CD8-positive, alpha-beta memory T cell (primary cell): ENCODE measurements at regions not wholly inside any gene's neighbourhood (a gene's known extent, or its start where the extent isn't known, plus 50 kb on each side); places are given as distances from the start of the nearest gene placed in this dataset.

Experiments used
- CTCF ChIA-PET: fragments of 350-600 bp; sonication (Branson Sonifier 250); formaldehyde crosslinking; loops from one replicate; lab custom pipeline; 2021; ENCODE audit warnings: antibody characterized with exemption; lab: Charles Lee
- POLR2A ChIA-PET: fragments of 350-600 bp; sonication (Branson Sonifier 250); formaldehyde crosslinking; loops from one replicate; lab custom pipeline; 2021; ENCODE audit warnings: antibody characterized with exemption; lab: Charles Lee
- DNase-seq, 5 donors: peaks; one replicate each; pipeline versions ENCODE4 v3.0.0 to v3.0.0-alpha.2; 2020 to 2022; ENCODE audit warnings: mixed read lengths in 1 of 5
- H3K27ac ChIP-seq: one replicate; pipeline ENCODE4 v1.7.0; 2013; ENCODE audit warnings: low read depth, mild to moderate bottlenecking, low read length, moderate library complexity
- H3K27me3 ChIP-seq: 2 replicates; pipeline ENCODE4 v1.7.0; 2013; ENCODE audit warnings: low read length, mild to moderate bottlenecking; ENCODE audit not compliant: insufficient read depth, poor library complexity, severe bottlenecking
- H3K36me3 ChIP-seq: 2 replicates; pipeline ENCODE4 v1.7.0; 2013; ENCODE audit warnings: mild to moderate bottlenecking, low read length, moderate library complexity; ENCODE audit not compliant: insufficient read depth
- H3K4me1 ChIP-seq: 2 replicates; pipeline ENCODE4 v1.7.0; 2013; ENCODE audit warnings: mild to moderate bottlenecking, low read length, moderate library complexity; ENCODE audit not compliant: insufficient read depth
- H3K4me3 ChIP-seq: 2 replicates; pipeline ENCODE4 v1.7.0; 2013; ENCODE audit warnings: mild to moderate bottlenecking, low read length
- H3K9me3 ChIP-seq: 2 replicates; pipeline ENCODE4 v1.7.0; 2013; ENCODE audit warnings: mild to moderate bottlenecking, low read length
- H3K27ac Mint-ChIP-seq, 8 donors: one replicate each; pipeline ENCODE4 v1.8.0; 2020 to 2021; ENCODE audit warnings: mixed read lengths in 8 of 8, mild to moderate bottlenecking in 6 of 8, inconsistent platforms in 3 of 8, moderate library complexity in 3 of 8
- H3K27me3 Mint-ChIP-seq, 2 donors: one replicate each; pipeline ENCODE4 v1.8.0; 2020 to 2021; ENCODE audit warnings: mixed read lengths in 2 of 2, mild to moderate bottlenecking in 1 of 2, moderate library complexity in 1 of 2
- H3K36me3 Mint-ChIP-seq, 3 donors: one replicate each; pipeline ENCODE4 v1.8.0; 2020 to 2021; ENCODE audit warnings: mixed read lengths in 3 of 3, inconsistent platforms in 1 of 3, mild to moderate bottlenecking in 1 of 3
- H3K4me1 Mint-ChIP-seq, 3 donors: one replicate each; pipeline ENCODE4 v1.8.0; 2020 to 2021; ENCODE audit warnings: mixed read lengths in 3 of 3, inconsistent platforms in 1 of 3, mild to moderate bottlenecking in 1 of 3
- H3K4me3 Mint-ChIP-seq, 7 donors: one replicate each; pipeline ENCODE4 v1.8.0; 2020 to 2021; ENCODE audit warnings: mixed read lengths in 7 of 7, mild to moderate bottlenecking in 6 of 7, moderate library complexity in 4 of 7, inconsistent platforms in 2 of 7
- H3K9me3 Mint-ChIP-seq, 5 donors: one replicate each; pipeline ENCODE4 v1.8.0; 2020 to 2022; ENCODE audit warnings: mixed read lengths in 5 of 5, mild to moderate bottlenecking in 3 of 5, moderate library complexity in 2 of 5, inconsistent platforms in 1 of 5

DNA sequence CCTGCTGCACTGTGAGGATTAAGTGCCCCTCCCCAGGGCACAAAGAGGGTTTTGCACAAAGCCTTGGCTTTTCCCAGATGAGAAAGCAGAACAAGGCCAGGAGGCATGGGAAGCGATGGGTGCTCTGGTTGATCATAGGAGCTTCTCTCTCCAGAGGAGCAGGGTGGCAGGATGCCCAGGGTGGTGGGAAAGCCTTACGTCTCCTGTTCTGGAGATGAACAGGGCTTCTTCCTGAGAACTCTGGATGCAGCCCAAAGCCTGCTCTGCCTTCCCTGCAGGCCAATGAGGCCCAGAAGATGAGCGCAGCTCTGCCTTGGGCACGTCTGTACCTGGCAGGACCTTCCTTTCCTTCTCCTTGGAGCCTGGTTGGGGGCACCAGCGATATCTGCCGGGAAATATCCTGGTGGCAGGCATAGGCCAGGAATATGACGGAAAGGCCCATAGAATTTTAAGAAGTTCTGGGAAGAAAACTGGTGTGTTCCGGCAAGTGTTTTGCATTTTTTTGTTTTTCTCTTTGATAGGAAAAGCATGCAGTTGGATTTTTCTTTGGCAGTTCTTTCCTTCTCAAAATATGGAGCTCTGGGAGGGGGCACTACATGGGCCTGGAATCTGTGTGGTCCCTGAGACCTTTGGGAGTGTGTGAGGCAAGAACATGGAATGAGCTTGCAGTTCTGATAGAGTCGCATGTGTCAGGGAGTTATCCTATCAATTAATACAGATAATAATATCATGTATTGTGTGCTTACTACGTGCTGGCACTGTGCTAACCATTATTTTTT is 253.2 kb upstream of the KLF4 start:
- POLR2A ChIA-PET: no interaction called here
- no peak overlapping the region for H3K27ac Mint-ChIP-seq

GRCh38 chr9:107740088-107740980 is 250.8 kb upstream of the KLF4 start:
- no peak for DNase-seq
- Mint-ChIP-seq H3K27ac (no peak overlapping the region), H3K9me3 (peaks cover 0 to 4% (median 2%) of the 10 kb centered on the region in 5 donors), H3K36me3 (no peaks in the 10 kb centered on the region), H3K4me3 (no peak overlapping the region), H3K27me3 (peaks cover 0 to 1% of the 10 kb centered on the region in 2 donors), H3K4me1 (no peaks in the 10 kb centered on the region)
- no peak overlapping the region for H3K4me3 ChIP-seq
- ChIA-PET POLR2A (no interaction called here), CTCF (no interaction called here)
- H3K4me1 ChIP-seq: no peaks in the 10 kb centered on the region
- no peaks in the 10 kb centered on the region for H3K9me3 ChIP-seq
- no peak overlapping the region for H3K27ac ChIP-seq
- no peaks in the 10 kb centered on the region for H3K36me3 ChIP-seq
- H3K27me3 ChIP-seq: no peaks in the 10 kb centered on the region

More for the DNA sequence above, 253.2 kb upstream of the KLF4 start:
- H3K36me3 Mint-ChIP-seq: no peaks in the 10 kb centered on the region
- Histone ChIP-seq H3K36me3 (no peaks in the 10 kb centered on the region), H3K27me3 (no peaks in the 10 kb centered on the region), H3K27ac (no peak overlapping the region), H3K4me3 (no peak overlapping the region), H3K9me3 (no peaks in the 10 kb centered on the region), H3K4me1 (no peaks in the 10 kb centered on the region)
- H3K27me3 Mint-ChIP-seq: peaks cover 0 to 3% of the 10 kb centered on the region in 2 donors
- no peak for DNase-seq
- no peak overlapping the region for H3K4me3 Mint-ChIP-seq
- H3K4me1 Mint-ChIP-seq: no peaks in the 10 kb centered on the region
- peaks cover 0 to 5% (median 2%) of the 10 kb centered on the region in 5 donors for H3K9me3 Mint-ChIP-seq
- CTCF ChIA-PET: no interaction called here

DNA sequence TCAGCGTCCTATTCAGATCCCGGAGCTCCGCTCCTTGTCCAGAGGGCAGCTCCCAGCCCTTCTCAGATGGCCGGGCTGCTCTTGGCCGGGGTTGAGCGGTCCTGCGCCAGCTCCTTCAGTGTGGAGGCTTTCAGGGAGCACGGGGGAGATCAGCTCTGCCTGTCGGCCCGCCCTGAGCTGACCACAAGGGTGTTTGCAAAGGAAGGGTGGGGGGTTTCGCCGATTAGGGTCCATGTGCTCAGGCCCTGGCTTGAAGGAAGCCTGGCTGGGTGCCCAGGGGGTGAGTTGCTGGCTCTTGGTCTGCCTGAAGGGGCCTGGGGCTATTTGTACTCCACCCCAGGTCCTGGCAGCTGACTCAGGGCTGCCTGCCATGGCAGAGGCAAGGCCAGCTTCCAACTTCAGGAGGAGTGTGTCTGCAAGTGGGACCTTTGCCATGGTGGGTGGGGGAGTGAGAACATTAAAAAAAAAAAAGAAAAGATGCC is 250.1 kb upstream of the KLF4 start:
- Histone ChIP-seq H3K27me3 (no peaks in the 10 kb centered on the region), H3K4me3 (no peak overlapping the region), H3K4me1 (no peaks in the 10 kb centered on the region), H3K27ac (no peak overlapping the region), H3K36me3 (no peaks in the 10 kb centered on the region), H3K9me3 (no peaks in the 10 kb centered on the region)
- DNase-seq: no peak
- CTCF ChIA-PET: no interaction called here
- H3K27me3 Mint-ChIP-seq: peaks cover 0 to 1% of the 10 kb centered on the region in 2 donors
- H3K36me3 Mint-ChIP-seq: no peaks in the 10 kb centered on the region
- no peak overlapping the region for H3K4me3 Mint-ChIP-seq
- H3K27ac Mint-ChIP-seq: no peak overlapping the region
- no peaks in the 10 kb centered on the region for H3K4me1 Mint-ChIP-seq
- POLR2A ChIA-PET: no interaction called here
- H3K9me3 Mint-ChIP-seq: peaks cover 0 to 4% (median 0%) of the 10 kb centered on the region in 5 donors

DNA sequence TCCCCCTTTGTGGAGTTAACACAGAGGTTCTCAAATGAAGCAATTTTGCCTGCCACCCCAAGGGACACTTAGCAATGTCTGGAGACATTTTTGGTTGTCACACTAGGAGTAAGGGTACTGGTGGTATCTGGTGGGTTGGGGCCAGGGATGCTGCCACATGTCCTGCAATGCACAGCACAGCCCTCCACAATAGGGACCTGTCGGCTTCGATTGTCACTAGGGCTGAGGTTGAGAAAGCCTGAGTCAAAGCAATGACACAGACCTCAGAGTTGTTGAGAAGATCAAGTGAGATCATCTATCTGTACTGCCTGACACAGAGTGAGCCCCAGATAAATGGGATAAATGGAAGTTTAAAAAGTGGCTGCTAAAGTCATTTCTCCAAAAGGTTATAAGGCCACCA is 249.2 kb upstream of the KLF4 start:
- H3K4me3 ChIP-seq: no peak overlapping the region
- Mint-ChIP-seq H3K4me1 (no peaks in the 10 kb centered on the region), H3K4me3 (no peak overlapping the region), H3K27ac (no peak overlapping the region), H3K36me3 (no peaks in the 10 kb centered on the region), H3K27me3 (peaks cover 0 to 1% of the 10 kb centered on the region in 2 donors), H3K9me3 (peaks cover 0 to 4% (median 0%) of the 10 kb centered on the region in 5 donors)
- no peaks in the 10 kb centered on the region for H3K27me3 ChIP-seq
- H3K9me3 ChIP-seq: no peaks in the 10 kb centered on the region
- DNase-seq: no peak
- H3K27ac ChIP-seq: no peak overlapping the region
- H3K36me3 ChIP-seq: no peaks in the 10 kb centered on the region
- ChIA-PET POLR2A (no interaction called here), CTCF (no interaction called here)
- H3K4me1 ChIP-seq: no peaks in the 10 kb centered on the region

- peaks cover 0 to 4% (median 0%) of the 10 kb centered on the region in 5 donors for H3K9me3 Mint-ChIP-seq
- CTCF ChIA-PET: no interaction called here
- Histone ChIP-seq H3K36me3 (no peaks in the 10 kb centered on the region), H3K9me3 (no peaks in the 10 kb centered on the region), H3K4me1 (no peaks in the 10 kb centered on the region), H3K27ac (no peak overlapping the region), H3K27me3 (no peaks in the 10 kb centered on the region), H3K4me3 (no peak overlapping the region)
- H3K27me3 Mint-ChIP-seq: peaks cover 0 to 1% of the 10 kb centered on the region in 2 donors
- POLR2A ChIA-PET: no interaction called here
- DNase-seq: no peak
- H3K4me1 Mint-ChIP-seq: no peaks in the 10 kb centered on the region
- H3K36me3 Mint-ChIP-seq: no peaks in the 10 kb centered on the region
- no peak overlapping the region for H3K4me3 Mint-ChIP-seq
- H3K27ac Mint-ChIP-seq: no peak overlapping the region
Measured at GRCh38 chr9:107737987-107738743, 248.6 kb upstream of the KLF4 start.

- no peaks in the 10 kb centered on the region for H3K36me3 ChIP-seq
- H3K36me3 Mint-ChIP-seq: no peaks in the 10 kb centered on the region
- no peaks in the 10 kb centered on the region for H3K27me3 ChIP-seq
- no peak overlapping the region for H3K27ac Mint-ChIP-seq
- no peaks in the 10 kb centered on the region for H3K4me1 Mint-ChIP-seq
- no peak for DNase-seq
- no peak overlapping the region for H3K27ac ChIP-seq
- CTCF ChIA-PET: no interaction called here
- H3K4me3 ChIP-seq: no peak overlapping the region
- POLR2A ChIA-PET: no interaction called here
- no peaks in the 10 kb centered on the region for H3K9me3 ChIP-seq
- H3K9me3 Mint-ChIP-seq: peaks cover 0 to 4% (median 0%) of the 10 kb centered on the region in 5 donors
- no peaks in the 10 kb centered on the region for H3K4me1 ChIP-seq
- peaks cover 0 to 1% of the 10 kb centered on the region in 2 donors for H3K27me3 Mint-ChIP-seq
- no peak overlapping the region for H3K4me3 Mint-ChIP-seq
Measured at GRCh38 chr9:107737610-107737986, 248.0 kb upstream of the KLF4 start.

- H3K4me3 Mint-ChIP-seq: no peak overlapping the region
- no peak overlapping the region for H3K27ac Mint-ChIP-seq
- Histone ChIP-seq H3K27ac (no peak overlapping the region), H3K4me1 (no peaks in the 10 kb centered on the region), H3K36me3 (no peaks in the 10 kb centered on the region), H3K4me3 (no peak overlapping the region), H3K9me3 (no peaks in the 10 kb centered on the region), H3K27me3 (no peaks in the 10 kb centered on the region)
- peaks cover 0 to 4% (median 2%) of the 10 kb centered on the region in 5 donors for H3K9me3 Mint-ChIP-seq
- no peak for DNase-seq
- CTCF ChIA-PET: no interaction called here
- H3K27me3 Mint-ChIP-seq: peaks cover 0 to 1% of the 10 kb centered on the region in 2 donors
- no peaks in the 10 kb centered on the region for H3K36me3 Mint-ChIP-seq
- POLR2A ChIA-PET: no interaction called here
- no peaks in the 10 kb centered on the region for H3K4me1 Mint-ChIP-seq
Measured at GRCh38 chr9:107735821-107736220, 246.3 kb upstream of the KLF4 start.
